Colonic mucosa (tissue), 4 donors: ENCODE measurements at regions not wholly inside any gene's neighbourhood (a gene's known extent, or its start where the extent isn't known, plus 50 kb on each side); places are given as distances from the start of the nearest gene placed in this dataset.

Experiments
- DNase-seq: peaks from one replicate; pipeline ENCODE4 v3.0.0-alpha.2; 2020
- H3K27ac ChIP-seq: fragments of 200-600 bp; one replicate; pipeline ENCODE4 v1.8.0; 2021
- H3K27me3 ChIP-seq: fragments of 200-600 bp; one replicate; pipeline ENCODE4 v1.8.0; 2021
- H3K36me3 ChIP-seq: fragments of 200-600 bp; one replicate; pipeline ENCODE4 v1.8.0; 2021
- H3K4me1 ChIP-seq: fragments of 200-600 bp; one replicate; pipeline ENCODE4 v1.8.0; 2021; ENCODE audit warnings: mild to moderate bottlenecking
- H3K4me3 ChIP-seq: fragments of 200-600 bp; one replicate; pipeline ENCODE4 v1.8.0; 2021
- H3K9ac ChIP-seq, 2 donors: one replicate each; pipeline ENCODE4 v1.7.0; 2013; ENCODE audit warnings: control low read depth in 2 of 2, low read depth in 2 of 2, low read length in 2 of 2
- H3K9me3 ChIP-seq: fragments of 200-600 bp; one replicate; pipeline ENCODE4 v1.8.0; 2021
- CTCF ChIP-seq: fragments of 200-600 bp; IDR thresholded peaks from one replicate; pipeline ENCODE4 v1.8.0; 2022; ENCODE audit warnings: antibody characterized with exemption, mild to moderate bottlenecking
- intact Hi-C: fragments of 100-400 bp; cut with DNase I; formaldehyde crosslinking; loops from one replicate; pipeline ENCODE4 v1.14.1; 2022
- donor health status: healthy.
- donor health status: DM: no; HTN: no; CAD: no.
- donor health status: DM: no; HTN: no; CAD: no.

- no peaks in the 10 kb centered on the region for H3K36me3 ChIP-seq
- no peak for DNase-seq
- no peaks in the 10 kb centered on the region for H3K27me3 ChIP-seq
- H3K4me1 ChIP-seq, result no peaks in the 10 kb centered on the region
- TF ChIP-seq CTCF, result no peak
- H3K9me3 ChIP-seq, result no peaks in the 10 kb centered on the region
- no peak overlapping the region for H3K9ac ChIP-seq
- H3K4me3 ChIP-seq, result no peak overlapping the region
- intact Hi-C loops, result no loop called here
- no peak overlapping the region for H3K27ac ChIP-seq
Observed at GRCh38 chr20:52867305-52867704, 104.9 kb upstream of the TSHZ2 start.

- intact Hi-C loops, result no loop called here
- H3K36me3 ChIP-seq, result no peaks in the 10 kb centered on the region
- no peak for DNase-seq
- H3K4me1 ChIP-seq, result no peaks in the 10 kb centered on the region
- no peak for TF ChIP-seq CTCF
- H3K27me3 ChIP-seq, result no peaks in the 10 kb centered on the region
- no peaks in the 10 kb centered on the region for H3K9me3 ChIP-seq
- no peak overlapping the region for H3K4me3 ChIP-seq
- H3K9ac ChIP-seq, result no peak overlapping the region
- H3K27ac ChIP-seq, result no peak overlapping the region
Observed at GRCh38 chr20:52864916-52865605, 107.1 kb upstream of the TSHZ2 start.

GRCh38 chr20:52859156-52859876 is 112.8 kb upstream of the TSHZ2 start:
- Histone ChIP-seq H3K9me3 (no peaks in the 10 kb centered on the region), H3K4me3 (no peak overlapping the region), H3K27ac (no peak overlapping the region), H3K36me3 (no peaks in the 10 kb centered on the region), H3K4me1 (no peaks in the 10 kb centered on the region), H3K9ac (no peak overlapping the region), H3K27me3 (no peaks in the 10 kb centered on the region)
- intact Hi-C loops, result no loop called here
- no peak for DNase-seq
- no peak for TF ChIP-seq CTCF

GRCh38 chr20:52852714-52853113 is 119.4 kb upstream of the TSHZ2 start:
- H3K27ac ChIP-seq, result no peak overlapping the region
- H3K36me3 ChIP-seq, result no peaks in the 10 kb centered on the region
- H3K9ac ChIP-seq, result no peak overlapping the region
- no peak overlapping the region for H3K4me3 ChIP-seq
- no peak for DNase-seq
- intact Hi-C loops, result no loop called here
- H3K4me1 ChIP-seq, result no peaks in the 10 kb centered on the region
- no peaks in the 10 kb centered on the region for H3K9me3 ChIP-seq
- H3K27me3 ChIP-seq, result no peaks in the 10 kb centered on the region
- no peak for TF ChIP-seq CTCF

GRCh38 chr20:52847731-52848359 is 124.3 kb upstream of the TSHZ2 start:
- no peaks in the 10 kb centered on the region for H3K27me3 ChIP-seq
- H3K9ac ChIP-seq, result no peak overlapping the region
- DNase-seq, result no peak
- H3K27ac ChIP-seq, result no peak overlapping the region
- no peaks in the 10 kb centered on the region for H3K9me3 ChIP-seq
- intact Hi-C loops, result no loop called here
- no peaks in the 10 kb centered on the region for H3K4me1 ChIP-seq
- no peaks in the 10 kb centered on the region for H3K36me3 ChIP-seq
- H3K4me3 ChIP-seq, result no peak overlapping the region
- no peak for TF ChIP-seq CTCF
